PFSK-1 (cell line): ENCODE measurements at regions not wholly inside any gene's neighbourhood (a gene's known extent, or its start where the extent isn't known, plus 50 kb on each side); places are given as distances from the start of the nearest gene placed in this dataset.

Experiments used
- FOXP2 ChIP-seq: optimal IDR thresholded peaks from 2 replicates; pipeline ENCODE3; 2011; ENCODE audit warnings: borderline replicate concordance, control low read depth, inconsistent platforms; ENCODE audit not compliant: insufficient read depth; ENCODE audit errors: extremely low read length, extremely low read depth
- POLR2AphosphoS5 ChIP-seq: IDR thresholded peaks from 2 replicates; pipeline ENCODE4 v1.6.1; 2012; ENCODE audit warnings: low read depth, mild to moderate bottlenecking, control low read depth, low read length, moderate library complexity
- REST ChIP-seq, 2 experiments: IDR thresholded peaks; 2 replicates each; pipeline versions ENCODE4 v1.6.1 to v1.8.0; 2011 to 2012; ENCODE audit warnings: low read depth in 2 of 2, low read length in 2 of 2, control low read depth in 1 of 2, inconsistent platforms in 1 of 2, mild to moderate bottlenecking in 1 of 2, moderate library complexity in 1 of 2; ENCODE audit not compliant: insufficient read depth in 1 of 2
- SIN3A ChIP-seq: IDR thresholded peaks from 2 replicates; pipeline ENCODE4 v1.6.1; 2012; ENCODE audit warnings: mild to moderate bottlenecking, low read length, moderate library complexity, borderline replicate concordance; ENCODE audit not compliant: insufficient read depth
- TAF1 ChIP-seq: IDR thresholded peaks from 2 replicates; pipeline ENCODE4 v1.6.1; 2012; ENCODE audit warnings: low read length, control low read depth, borderline replicate concordance; ENCODE audit not compliant: insufficient read depth

GRCh38 chr3:102136183-102136582, 286.9 kb downstream of the NFKBIZ start:
- no peak for TF ChIP-seq POLR2AphosphoS5
- no peak for TF ChIP-seq REST (IDR thresholded peaks at IDR 0.05; ENCODE audit: insufficient read depth in 1 of 2, low read depth in 2 of 2, low read length in 2 of 2)
- TF ChIP-seq SIN3A = no peak
- no peak for TF ChIP-seq TAF1
- TF ChIP-seq FOXP2 = no peak
